Lower leg skin (tissue), 3 donors: ENCODE measurements at regions not wholly inside any gene's neighbourhood (a gene's known extent, or its start where the extent isn't known, plus 50 kb on each side); places are given as distances from the start of the nearest gene placed in this dataset.

ENCODE experiments used
- CTCF ChIP-seq, 3 donors: fragments of 450-650 bp; IDR thresholded peaks; one replicate each; pipeline ENCODE4 v1.5.1; 2016; ENCODE audit warnings: antibody characterized with exemption in 3 of 3, mild to moderate bottlenecking in 3 of 3, moderate library complexity in 2 of 3
- POLR2A ChIP-seq, 2 donors: fragments of 450-650 bp; IDR thresholded peaks; one replicate each; pipeline ENCODE4 v1.6.1; 2016 to 2017; ENCODE audit warnings: antibody characterized with exemption in 2 of 2, mild to moderate bottlenecking in 1 of 2, moderate library complexity in 1 of 2

- TF ChIP-seq CTCF (IDR thresholded peaks at IDR 0.05) = no peak
- TF ChIP-seq POLR2A (IDR thresholded peaks at IDR 0.05) = no peak
Observed at GRCh38 chr9:7234144-7234543, 476.4 kb downstream of the KDM4C start.
